Thymus (tissue), 11 donors: ENCODE measurements at regions not wholly inside any gene's neighbourhood (a gene's known extent, or its start where the extent isn't known, plus 50 kb on each side); places are given as distances from the start of the nearest gene placed in this dataset.

Experiments used
- DNase-seq, 9 donors: peaks; one replicate each; pipeline ENCODE4 v3.0.0-alpha.2; 2013; ENCODE audit warnings: low spot score in 9 of 9, low read depth in 6 of 9, missing footprints in 1 of 9
- H3K27ac ChIP-seq, 2 donors: one replicate each; pipeline ENCODE4 v1.5.1; 2013; ENCODE audit warnings: control low read depth in 1 of 2, low read depth in 1 of 2, low read length in 1 of 2, mild to moderate bottlenecking in 1 of 2, moderate library complexity in 1 of 2
- H3K27me3 ChIP-seq, 2 donors: one replicate each; pipeline ENCODE4 v1.5.1; 2013; ENCODE audit warnings: low read length in 1 of 2; ENCODE audit not compliant: control insufficient read depth in 2 of 2, insufficient read depth in 1 of 2
- H3K36me3 ChIP-seq, 2 donors: one replicate each; pipeline ENCODE4 v1.5.1; 2013; ENCODE audit warnings: low read length in 1 of 2, mild to moderate bottlenecking in 1 of 2, moderate library complexity in 1 of 2; ENCODE audit not compliant: control insufficient read depth in 2 of 2, insufficient read depth in 2 of 2
- H3K4me1 ChIP-seq, 2 donors: one replicate each; pipeline ENCODE4 v1.5.1; 2013; ENCODE audit warnings: low read length in 2 of 2; ENCODE audit not compliant: control insufficient read depth in 2 of 2, insufficient read depth in 2 of 2
- H3K4me3 ChIP-seq, 2 donors: one replicate each; pipeline ENCODE4 v1.5.1; 2013; ENCODE audit warnings: low read length in 2 of 2, control low read depth in 1 of 2, mild to moderate bottlenecking in 1 of 2
- H3K9me3 ChIP-seq, 2 donors: one replicate each; pipeline ENCODE4 v1.5.1; 2013; ENCODE audit warnings: low read length in 1 of 2, mild to moderate bottlenecking in 1 of 2; ENCODE audit not compliant: control insufficient read depth in 2 of 2, insufficient read depth in 1 of 2
- WGBS: extraction: QIAGEN DNeasy Blood & Tissue Kit; methylation state at CpG from one replicate; pipeline ENCODE4 v1.1.7; 2013; 5-methylcytosine and 5-hydroxymethylcytosine counted together
- donor health status: healthy.

- Histone ChIP-seq H3K27me3 (no peaks in the 10 kb centered on the region), H3K9me3 (no peaks in the 10 kb centered on the region), H3K4me3 (no peak overlapping the region), H3K36me3 (no peaks in the 10 kb centered on the region), H3K27ac (no peak overlapping the region), H3K4me1 (no peaks in the 10 kb centered on the region)
- WGBS = 79% methylated on average over 7 of the region's 7 CpGs
- no peak for DNase-seq
These were observed 620.1 kb downstream of the MED13L start for GRCh38 chr12:115657081-115658013.

DNA sequence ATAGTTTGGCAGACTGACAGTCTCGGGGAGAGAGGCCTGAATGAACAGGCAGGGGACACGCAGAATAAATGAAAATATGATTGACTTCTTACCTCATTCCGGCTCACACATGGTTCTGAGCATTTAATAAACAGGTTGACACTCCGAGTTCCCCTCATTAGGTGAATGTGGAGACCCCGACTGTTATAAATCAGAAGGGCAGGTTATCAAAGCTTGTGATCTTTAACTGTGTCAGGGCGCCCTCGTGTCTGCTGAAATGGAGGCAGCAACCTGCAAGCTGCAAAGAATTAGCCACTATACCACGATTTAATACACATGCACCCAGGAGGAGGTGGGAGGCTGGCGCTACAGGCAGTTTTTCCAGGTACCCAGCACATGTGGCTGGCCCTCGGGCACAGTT, 627.5 kb downstream of the MED13L start:
- Histone ChIP-seq H3K36me3 (no peaks in the 10 kb centered on the region), H3K27ac (no peak overlapping the region), H3K27me3 (no peaks in the 10 kb centered on the region), H3K9me3 (no peaks in the 10 kb centered on the region), H3K4me3 (no peak overlapping the region), H3K4me1 (no peaks in the 10 kb centered on the region)
- no peak for DNase-seq
- WGBS = 72% methylated on average over 10 of the region's 10 CpGs

- WGBS = 46% methylated on average over 1 of the region's 1 CpG
- H3K4me3 ChIP-seq = no peak overlapping the region
- H3K36me3 ChIP-seq = no peaks in the 10 kb centered on the region
- H3K9me3 ChIP-seq = no peaks in the 10 kb centered on the region
- H3K4me1 ChIP-seq = no peaks in the 10 kb centered on the region
- H3K27me3 ChIP-seq = no peaks in the 10 kb centered on the region
- no peak overlapping the region for H3K27ac ChIP-seq
- no peak for DNase-seq
These were observed 629.0 kb downstream of the MED13L start for GRCh38 chr12:115648463-115648862.

DNA sequence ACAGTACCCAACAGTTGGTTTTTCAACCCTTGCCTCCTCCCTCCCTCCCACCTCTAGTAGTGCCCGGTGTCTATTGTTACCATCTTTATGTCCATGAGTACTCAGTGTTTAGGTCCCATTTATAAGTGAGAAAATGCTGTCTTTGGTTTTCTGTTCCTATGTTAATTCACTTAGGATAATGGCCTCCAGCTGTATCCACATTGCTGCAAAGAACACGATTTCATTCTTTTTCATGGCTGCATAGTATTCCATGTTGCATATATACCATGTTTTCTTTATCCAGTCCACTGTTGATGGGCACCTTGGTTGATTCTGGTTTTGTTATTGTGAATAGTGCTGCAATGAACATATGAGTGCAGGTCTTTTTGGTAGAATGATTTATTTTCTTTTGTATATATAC, 631.3 kb downstream of the MED13L start:
- Histone ChIP-seq H3K27ac (no peak overlapping the region), H3K9me3 (no peaks in the 10 kb centered on the region), H3K4me3 (no peak overlapping the region), H3K36me3 (no peaks in the 10 kb centered on the region), H3K27me3 (no peaks in the 10 kb centered on the region), H3K4me1 (no peaks in the 10 kb centered on the region)
- DNase-seq = no peak
- 98% methylated on average over 2 of the region's 2 CpGs for WGBS

GRCh38 chr12:115640929-115641328, 636.6 kb downstream of the MED13L start:
- no peak for DNase-seq
- Histone ChIP-seq H3K27me3 (peaks cover 0 to 2% of the 10 kb centered on the region in 2 donors), H3K36me3 (no peaks in the 10 kb centered on the region), H3K4me3 (no peak overlapping the region), H3K4me1 (no peaks in the 10 kb centered on the region), H3K9me3 (no peaks in the 10 kb centered on the region), H3K27ac (no peak overlapping the region)
- 84% methylated on average over 2 of the region's 2 CpGs for WGBS

- peaks cover 0 to 2% of the 10 kb centered on the region in 2 donors for H3K27me3 ChIP-seq
- H3K4me3 ChIP-seq = no peak overlapping the region
- 33% methylated on average over 5 of the region's 5 CpGs for WGBS
- H3K9me3 ChIP-seq = no peaks in the 10 kb centered on the region
- no peaks in the 10 kb centered on the region for H3K36me3 ChIP-seq
- no peak overlapping the region for H3K27ac ChIP-seq
- H3K4me1 ChIP-seq = no peaks in the 10 kb centered on the region
- DNase-seq = no peak
These were observed 637.9 kb downstream of the MED13L start for GRCh38 chr12:115639648-115640012.

DNA sequence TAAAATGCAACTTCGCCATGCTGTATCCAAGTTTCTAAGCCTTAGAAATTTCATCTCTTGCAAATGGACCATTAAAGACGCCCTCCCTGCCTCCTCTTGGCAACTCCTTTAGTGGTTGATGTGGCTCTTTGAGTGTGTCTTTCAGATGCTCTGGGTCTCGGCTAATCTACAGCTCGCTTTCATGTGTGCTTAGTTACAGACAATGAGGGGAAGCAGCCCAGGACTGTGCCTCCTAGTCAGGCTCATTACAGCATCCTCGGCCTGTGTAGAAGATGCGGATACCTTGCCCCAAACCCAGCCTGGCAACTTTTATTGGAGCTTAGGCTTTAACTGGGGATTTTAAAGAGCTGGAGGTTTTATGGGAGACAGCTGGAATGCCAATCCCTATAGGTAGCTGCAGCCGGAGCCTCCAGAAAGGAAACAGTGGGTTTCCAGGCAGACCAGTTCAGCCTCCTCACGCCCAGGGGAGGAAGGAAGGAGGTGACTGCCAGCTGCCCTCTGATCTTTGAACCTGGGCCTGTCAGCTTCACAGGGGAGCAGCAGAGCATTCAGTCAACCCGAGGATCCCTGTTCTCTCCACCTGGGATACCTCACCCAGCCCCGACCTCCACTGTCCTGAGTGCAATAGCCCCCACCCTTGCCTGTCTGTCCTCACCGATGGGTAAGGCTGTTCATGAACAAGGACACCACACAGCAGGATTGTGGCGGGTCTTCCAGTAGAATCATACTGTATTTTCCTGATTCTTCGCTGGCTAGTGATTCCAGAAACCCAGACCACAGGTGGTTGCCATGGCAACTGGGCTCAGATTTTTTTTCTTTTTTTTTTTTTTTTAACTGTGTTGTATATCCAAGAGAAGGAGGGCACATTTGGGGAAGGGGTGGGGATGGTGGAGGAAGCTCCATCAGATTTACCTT, 638.5 kb downstream of the MED13L start:
- H3K27me3 ChIP-seq = peaks cover 0 to 2% of the 10 kb centered on the region in 2 donors
- no peak overlapping the region for H3K4me3 ChIP-seq
- H3K9me3 ChIP-seq = no peaks in the 10 kb centered on the region
- H3K27ac ChIP-seq = no peak overlapping the region
- 40% methylated on average over 13 of the region's 13 CpGs for WGBS
- no peak for DNase-seq
- no peaks in the 10 kb centered on the region for H3K36me3 ChIP-seq
- H3K4me1 ChIP-seq = no peaks in the 10 kb centered on the region

DNA sequence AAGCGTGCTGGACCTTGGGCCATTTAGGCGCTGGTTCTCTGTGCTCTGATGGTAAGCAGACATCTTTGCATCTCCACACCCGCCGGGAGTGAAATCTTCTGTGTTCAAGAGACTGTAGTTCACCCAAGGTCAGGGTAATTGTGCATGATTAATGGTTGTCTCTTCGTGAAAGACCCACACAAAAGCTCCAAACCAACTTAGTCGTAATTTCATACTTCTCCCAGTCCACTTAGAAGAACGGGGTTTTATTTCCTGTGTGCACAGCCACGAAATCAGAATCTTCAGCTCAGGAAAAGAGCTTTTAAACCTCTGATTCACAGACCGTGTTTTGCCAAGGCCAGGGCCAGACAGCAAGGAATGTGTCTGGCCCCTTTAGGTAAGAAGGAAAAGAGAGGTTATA, 640.9 kb downstream of the MED13L start:
- Histone ChIP-seq H3K4me3 (no peak overlapping the region), H3K36me3 (no peaks in the 10 kb centered on the region), H3K4me1 (no peaks in the 10 kb centered on the region), H3K9me3 (no peaks in the 10 kb centered on the region), H3K27me3 (peaks cover 0 to 2% of the 10 kb centered on the region in 2 donors), H3K27ac (no peak overlapping the region)
- WGBS = 60% methylated on average over 9 of the region's 9 CpGs
- DNase-seq = no peak

GRCh38 chr12:115632308-115632707, 645.2 kb downstream of the MED13L start:
- no peak overlapping the region for H3K4me3 ChIP-seq
- no peak for DNase-seq
- H3K36me3 ChIP-seq = no peaks in the 10 kb centered on the region
- no peaks in the 10 kb centered on the region for H3K9me3 ChIP-seq
- H3K27ac ChIP-seq = no peak overlapping the region
- no peaks in the 10 kb centered on the region for H3K27me3 ChIP-seq
- no peaks in the 10 kb centered on the region for H3K4me1 ChIP-seq
